ENCODE measurements at regions not wholly inside any gene's neighbourhood (a gene's known extent, or its start where the extent isn't known, plus 50 kb on each side); places are given as distances from the start of the nearest gene placed in this dataset.

DNA sequence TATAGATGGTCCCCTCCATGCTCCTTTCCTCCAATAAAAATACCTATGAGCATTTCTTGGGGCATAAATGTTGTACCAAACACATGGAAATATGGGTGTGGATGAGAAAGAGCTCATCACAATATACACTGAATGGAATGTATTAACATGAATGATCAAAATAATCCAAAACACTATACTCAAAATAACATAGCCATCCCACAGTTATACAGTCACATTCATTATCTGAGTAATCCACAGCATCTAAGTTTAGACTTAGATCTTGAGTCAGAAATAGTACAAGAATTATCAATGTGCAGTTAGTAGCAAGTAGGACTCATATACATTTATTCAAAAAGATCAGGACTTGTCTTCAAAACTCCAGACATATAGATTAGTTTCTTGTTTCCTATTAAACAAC, 175.2 kb upstream of the NREP start:
- TF ChIP-seq, protein P1, sequence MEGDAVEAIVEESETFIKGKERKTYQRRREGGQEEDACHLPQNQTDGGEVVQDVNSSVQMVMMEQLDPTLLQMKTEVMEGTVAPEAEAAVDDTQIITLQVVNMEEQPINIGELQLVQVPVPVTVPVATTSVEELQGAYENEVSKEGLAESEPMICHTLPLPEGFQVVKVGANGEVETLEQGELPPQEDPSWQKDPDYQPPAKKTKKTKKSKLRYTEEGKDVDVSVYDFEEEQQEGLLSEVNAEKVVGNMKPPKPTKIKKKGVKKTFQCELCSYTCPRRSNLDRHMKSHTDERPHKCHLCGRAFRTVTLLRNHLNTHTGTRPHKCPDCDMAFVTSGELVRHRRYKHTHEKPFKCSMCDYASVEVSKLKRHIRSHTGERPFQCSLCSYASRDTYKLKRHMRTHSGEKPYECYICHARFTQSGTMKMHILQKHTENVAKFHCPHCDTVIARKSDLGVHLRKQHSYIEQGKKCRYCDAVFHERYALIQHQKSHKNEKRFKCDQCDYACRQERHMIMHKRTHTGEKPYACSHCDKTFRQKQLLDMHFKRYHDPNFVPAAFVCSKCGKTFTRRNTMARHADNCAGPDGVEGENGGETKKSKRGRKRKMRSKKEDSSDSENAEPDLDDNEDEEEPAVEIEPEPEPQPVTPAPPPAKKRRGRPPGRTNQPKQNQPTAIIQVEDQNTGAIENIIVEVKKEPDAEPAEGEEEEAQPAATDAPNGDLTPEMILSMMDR (IDR thresholded peaks at IDR 0.05) = no peak
- TF ChIP-seq POLR2AphosphoS5 (IDR thresholded peaks at IDR 0.05; ENCODE audit: low read depth, low read length) = no peak
- TF ChIP-seq SIN3A (IDR thresholded peaks at IDR 0.05; ENCODE audit: borderline replicate concordance, insufficient read depth, low read depth, low read length) = no peak
- TF ChIP-seq, protein P2, sequence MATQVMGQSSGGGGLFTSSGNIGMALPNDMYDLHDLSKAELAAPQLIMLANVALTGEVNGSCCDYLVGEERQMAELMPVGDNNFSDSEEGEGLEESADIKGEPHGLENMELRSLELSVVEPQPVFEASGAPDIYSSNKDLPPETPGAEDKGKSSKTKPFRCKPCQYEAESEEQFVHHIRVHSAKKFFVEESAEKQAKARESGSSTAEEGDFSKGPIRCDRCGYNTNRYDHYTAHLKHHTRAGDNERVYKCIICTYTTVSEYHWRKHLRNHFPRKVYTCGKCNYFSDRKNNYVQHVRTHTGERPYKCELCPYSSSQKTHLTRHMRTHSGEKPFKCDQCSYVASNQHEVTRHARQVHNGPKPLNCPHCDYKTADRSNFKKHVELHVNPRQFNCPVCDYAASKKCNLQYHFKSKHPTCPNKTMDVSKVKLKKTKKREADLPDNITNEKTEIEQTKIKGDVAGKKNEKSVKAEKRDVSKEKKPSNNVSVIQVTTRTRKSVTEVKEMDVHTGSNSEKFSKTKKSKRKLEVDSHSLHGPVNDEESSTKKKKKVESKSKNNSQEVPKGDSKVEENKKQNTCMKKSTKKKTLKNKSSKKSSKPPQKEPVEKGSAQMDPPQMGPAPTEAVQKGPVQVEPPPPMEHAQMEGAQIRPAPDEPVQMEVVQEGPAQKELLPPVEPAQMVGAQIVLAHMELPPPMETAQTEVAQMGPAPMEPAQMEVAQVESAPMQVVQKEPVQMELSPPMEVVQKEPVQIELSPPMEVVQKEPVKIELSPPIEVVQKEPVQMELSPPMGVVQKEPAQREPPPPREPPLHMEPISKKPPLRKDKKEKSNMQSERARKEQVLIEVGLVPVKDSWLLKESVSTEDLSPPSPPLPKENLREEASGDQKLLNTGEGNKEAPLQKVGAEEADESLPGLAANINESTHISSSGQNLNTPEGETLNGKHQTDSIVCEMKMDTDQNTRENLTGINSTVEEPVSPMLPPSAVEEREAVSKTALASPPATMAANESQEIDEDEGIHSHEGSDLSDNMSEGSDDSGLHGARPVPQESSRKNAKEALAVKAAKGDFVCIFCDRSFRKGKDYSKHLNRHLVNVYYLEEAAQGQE (IDR thresholded peaks at IDR 0.05; ENCODE audit: insufficient read depth in 1 of 2, low read depth in 2 of 2, low read length in 1 of 2) = no peak

Measured in Panc1 (cell line).